ENCODE measurements at regions not wholly inside any gene's neighbourhood (a gene's known extent, or its start where the extent isn't known, plus 50 kb on each side); places are given as distances from the start of the nearest gene placed in this dataset.

DNA sequence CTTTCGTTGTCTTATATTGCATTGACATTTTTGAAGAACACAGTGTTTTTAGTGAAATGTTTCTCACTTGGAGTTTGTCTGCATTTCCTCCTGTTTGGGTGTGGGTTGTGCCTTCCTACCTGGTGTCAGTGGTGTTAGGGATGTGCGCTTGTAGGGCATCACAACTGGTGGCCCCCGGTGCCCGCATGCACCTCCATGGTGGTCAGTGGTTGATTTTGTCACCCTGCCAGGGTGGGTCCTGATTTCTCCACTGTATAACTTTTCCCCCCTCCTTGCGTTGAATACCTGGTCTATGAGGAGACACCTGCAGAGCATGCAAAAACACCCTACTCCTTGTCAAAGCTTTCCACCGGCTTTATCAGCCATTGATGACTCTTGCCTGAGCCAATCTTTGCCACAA lies 132.9 kb downstream of the BARX1 start:
- Mint-ChIP-seq H3K27me3 (ENCODE audit: unreplicated experiment) (peaks cover 17% of the 10 kb centered on the region), H3K36me3 (ENCODE audit: unreplicated experiment) (no peaks in the 10 kb centered on the region), H3K27ac (ENCODE audit: unreplicated experiment) (no peak overlapping the region), H3K9me3 (ENCODE audit: unreplicated experiment) (peaks cover 10% of the 10 kb centered on the region), H3K4me3 (ENCODE audit: unreplicated experiment) (no peak overlapping the region), H3K4me1 (ENCODE audit: unreplicated experiment) (no peaks in the 10 kb centered on the region)
- no peak for DNase-seq (ENCODE audit: extremely low spot score, unreplicated experiment)
- TF ChIP-seq, protein P1, sequence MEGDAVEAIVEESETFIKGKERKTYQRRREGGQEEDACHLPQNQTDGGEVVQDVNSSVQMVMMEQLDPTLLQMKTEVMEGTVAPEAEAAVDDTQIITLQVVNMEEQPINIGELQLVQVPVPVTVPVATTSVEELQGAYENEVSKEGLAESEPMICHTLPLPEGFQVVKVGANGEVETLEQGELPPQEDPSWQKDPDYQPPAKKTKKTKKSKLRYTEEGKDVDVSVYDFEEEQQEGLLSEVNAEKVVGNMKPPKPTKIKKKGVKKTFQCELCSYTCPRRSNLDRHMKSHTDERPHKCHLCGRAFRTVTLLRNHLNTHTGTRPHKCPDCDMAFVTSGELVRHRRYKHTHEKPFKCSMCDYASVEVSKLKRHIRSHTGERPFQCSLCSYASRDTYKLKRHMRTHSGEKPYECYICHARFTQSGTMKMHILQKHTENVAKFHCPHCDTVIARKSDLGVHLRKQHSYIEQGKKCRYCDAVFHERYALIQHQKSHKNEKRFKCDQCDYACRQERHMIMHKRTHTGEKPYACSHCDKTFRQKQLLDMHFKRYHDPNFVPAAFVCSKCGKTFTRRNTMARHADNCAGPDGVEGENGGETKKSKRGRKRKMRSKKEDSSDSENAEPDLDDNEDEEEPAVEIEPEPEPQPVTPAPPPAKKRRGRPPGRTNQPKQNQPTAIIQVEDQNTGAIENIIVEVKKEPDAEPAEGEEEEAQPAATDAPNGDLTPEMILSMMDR (IDR thresholded peaks at IDR 0.05), result no peak

DNA sequence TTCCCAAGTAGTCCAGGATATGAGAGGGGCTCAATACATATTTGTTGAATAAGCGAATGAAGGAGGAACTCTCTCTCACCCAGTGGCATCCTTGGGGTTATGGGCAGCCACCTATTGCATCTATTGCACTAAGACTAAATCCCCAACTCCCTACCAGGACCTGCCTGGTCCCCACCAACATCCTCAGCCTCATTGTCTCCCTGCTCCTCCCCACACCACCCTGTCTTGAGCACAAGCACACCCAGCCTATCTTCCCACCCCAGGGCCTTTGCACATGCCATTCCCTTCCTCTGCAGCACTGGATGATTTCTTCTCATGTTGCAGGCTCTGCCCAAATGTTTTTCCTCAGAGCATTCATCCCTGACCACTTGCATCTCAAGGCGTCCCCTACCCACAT lies 133.8 kb downstream of the BARX1 start:
- Mint-ChIP-seq H3K4me3 (ENCODE audit: unreplicated experiment) (no peak overlapping the region), H3K9me3 (ENCODE audit: unreplicated experiment) (peaks cover 10% of the 10 kb centered on the region), H3K36me3 (ENCODE audit: unreplicated experiment) (no peaks in the 10 kb centered on the region), H3K27me3 (ENCODE audit: unreplicated experiment) (peaks cover 25% of the 10 kb centered on the region), H3K4me1 (ENCODE audit: unreplicated experiment) (no peaks in the 10 kb centered on the region), H3K27ac (ENCODE audit: unreplicated experiment) (no peak overlapping the region)
- DNase-seq (ENCODE audit: extremely low spot score, unreplicated experiment), result no peak
- TF ChIP-seq, protein P1 (IDR thresholded peaks at IDR 0.05), result no peak

DNA sequence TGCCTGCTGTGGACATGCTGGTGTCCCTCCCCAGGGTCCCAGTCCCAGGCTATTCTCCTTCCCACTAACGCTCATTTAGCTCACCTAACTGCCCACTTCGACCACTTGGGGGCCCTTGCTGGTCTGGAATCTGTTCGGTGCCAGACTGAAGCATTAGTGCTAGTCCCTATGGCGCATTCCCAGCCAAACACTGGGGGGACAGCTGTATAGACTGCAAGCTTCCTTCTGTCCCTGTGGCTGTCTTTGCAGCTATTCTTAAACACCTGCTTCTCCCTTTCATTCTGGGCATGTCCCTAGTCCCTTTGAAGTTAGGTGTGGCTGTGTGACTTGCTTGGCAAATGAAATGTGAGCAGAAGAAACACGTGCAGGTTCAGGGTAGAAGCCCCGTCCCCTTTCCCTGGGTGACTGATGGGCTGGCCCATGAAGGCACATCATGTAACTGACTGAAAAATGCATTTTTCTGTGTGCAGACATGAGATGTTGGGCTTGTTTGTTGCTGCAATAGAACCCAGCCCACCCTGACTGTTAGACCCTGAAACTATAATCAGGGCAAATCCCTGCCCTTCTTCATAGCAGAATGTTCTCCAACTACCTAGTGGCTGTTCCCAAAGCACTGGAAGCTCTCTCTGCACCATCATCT lies 134.4 kb downstream of the BARX1 start:
- H3K4me3 Mint-ChIP-seq (ENCODE audit: unreplicated experiment), result no peak overlapping the region
- no peaks in the 10 kb centered on the region for H3K36me3 Mint-ChIP-seq (ENCODE audit: unreplicated experiment)
- H3K27ac Mint-ChIP-seq (ENCODE audit: unreplicated experiment), result no peak overlapping the region
- H3K4me1 Mint-ChIP-seq (ENCODE audit: unreplicated experiment), result no peaks in the 10 kb centered on the region
- TF ChIP-seq, protein P1 (IDR thresholded peaks at IDR 0.05), result no peak
- H3K9me3 Mint-ChIP-seq (ENCODE audit: unreplicated experiment), result peaks cover 10% of the 10 kb centered on the region
- peaks cover 25% of the 10 kb centered on the region for H3K27me3 Mint-ChIP-seq (ENCODE audit: unreplicated experiment)
- DNase-seq (ENCODE audit: extremely low spot score, unreplicated experiment), result no peak

DNA sequence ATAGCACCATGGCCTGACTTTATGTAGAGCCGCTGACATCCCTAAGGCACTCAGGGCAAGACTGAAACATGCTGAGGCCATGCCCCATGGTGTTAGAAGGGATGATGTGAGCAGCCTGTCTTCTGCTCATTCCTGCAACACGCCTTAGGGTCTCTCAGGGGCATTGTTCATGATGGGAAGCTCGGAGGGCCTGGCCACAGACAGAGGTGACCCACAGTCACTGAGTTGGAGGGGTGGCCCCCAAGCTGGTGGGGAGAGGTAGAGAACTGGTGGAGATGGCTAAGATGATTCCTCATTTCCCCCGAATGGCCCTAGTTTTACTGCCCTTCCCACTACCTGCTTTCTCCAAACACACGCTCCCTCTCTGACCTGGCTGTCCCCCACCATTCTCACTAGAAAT lies 135.2 kb downstream of the BARX1 start:
- TF ChIP-seq, protein P1 (IDR thresholded peaks at IDR 0.05), result no peak
- Mint-ChIP-seq H3K27ac (ENCODE audit: unreplicated experiment) (no peak overlapping the region), H3K27me3 (ENCODE audit: unreplicated experiment) (peaks cover 27% of the 10 kb centered on the region), H3K9me3 (ENCODE audit: unreplicated experiment) (peaks cover 10% of the 10 kb centered on the region), H3K4me3 (ENCODE audit: unreplicated experiment) (no peak overlapping the region), H3K36me3 (ENCODE audit: unreplicated experiment) (no peaks in the 10 kb centered on the region), H3K4me1 (ENCODE audit: unreplicated experiment) (no peaks in the 10 kb centered on the region)
- DNase-seq (ENCODE audit: extremely low spot score, unreplicated experiment), result no peak

DNA sequence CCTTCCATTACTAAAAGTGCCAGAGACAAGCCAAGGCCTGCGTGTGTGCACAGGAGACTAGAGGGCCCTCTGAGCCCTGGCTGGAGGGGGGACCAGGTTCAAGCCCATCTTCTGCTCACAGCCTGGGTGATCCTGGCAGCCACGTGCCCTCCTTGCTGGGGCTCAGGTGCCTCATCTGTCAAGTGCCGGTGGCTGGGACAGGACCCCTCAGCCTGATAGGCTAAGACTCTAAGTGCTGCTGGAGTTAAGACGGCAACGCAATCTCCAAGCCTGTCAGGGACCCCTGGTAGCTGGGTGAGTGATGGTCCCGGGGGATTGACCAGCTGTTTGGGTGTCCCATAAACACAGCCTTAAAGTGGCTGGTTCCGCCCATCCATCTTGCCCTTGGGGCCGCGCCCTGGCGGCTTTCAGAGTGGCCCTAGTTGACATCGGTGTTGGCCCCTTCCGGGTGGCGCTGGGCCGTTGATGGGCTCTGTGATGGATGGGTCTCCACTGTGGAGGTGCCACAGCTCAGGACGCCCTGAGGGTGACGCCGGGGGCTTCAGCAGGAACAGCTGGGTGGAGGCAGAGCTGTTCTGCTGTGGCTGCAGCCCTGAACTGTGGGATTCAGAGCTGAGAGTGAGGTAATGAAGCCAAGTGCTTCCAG lies 136.2 kb downstream of the BARX1 start:
- TF ChIP-seq, protein P1 (IDR thresholded peaks at IDR 0.05), result no peak
- peaks cover 10% of the 10 kb centered on the region for H3K9me3 Mint-ChIP-seq (ENCODE audit: unreplicated experiment)
- peaks cover 31% of the 10 kb centered on the region for H3K27me3 Mint-ChIP-seq (ENCODE audit: unreplicated experiment)
- DNase-seq (ENCODE audit: extremely low spot score, unreplicated experiment), result no peak
- no peak overlapping the region for H3K4me3 Mint-ChIP-seq (ENCODE audit: unreplicated experiment)
- no peaks in the 10 kb centered on the region for H3K4me1 Mint-ChIP-seq (ENCODE audit: unreplicated experiment)
- no peak overlapping the region for H3K27ac Mint-ChIP-seq (ENCODE audit: unreplicated experiment)
- H3K36me3 Mint-ChIP-seq (ENCODE audit: unreplicated experiment), result no peaks in the 10 kb centered on the region

All from osteocyte (in vitro differentiated cells).